Lower lobe of right lung (tissue), 2 donors: ENCODE measurements at regions not wholly inside any gene's neighbourhood (a gene's known extent, or its start where the extent isn't known, plus 50 kb on each side); places are given as distances from the start of the nearest gene placed in this dataset.
"Not testable (repeated sequence)": the region's sequence is repeated elsewhere in the genome, so short reads cannot be mapped to it uniquely, and the experiment has no call there.

Experiments
- ATAC-seq, 2 donors: fragments of 200-7000 bp; cut with Tn5 transposase; one replicate each; pipeline ENCODE4 v1.9.1; 2020 to 2022; ENCODE audit warnings: mild to moderate bottlenecking in 2 of 2, moderate library complexity in 2 of 2
- DNase-seq: peaks from one replicate; pipeline ENCODE4 v3.0.0-alpha.2; 2020
- H3K27ac ChIP-seq: fragments of 200-600 bp; one replicate; pipeline ENCODE4 v1.8.0; 2022
- H3K27me3 ChIP-seq: fragments of 200-600 bp; one replicate; pipeline ENCODE4 v1.8.0; 2022; ENCODE audit warnings: low read depth
- H3K36me3 ChIP-seq: fragments of 200-600 bp; one replicate; pipeline ENCODE4 v1.8.0; 2022; ENCODE audit warnings: mild to moderate bottlenecking
- H3K4me1 ChIP-seq: fragments of 200-600 bp; one replicate; pipeline ENCODE4 v1.8.0; 2022
- H3K4me3 ChIP-seq: fragments of 200-600 bp; one replicate; pipeline ENCODE4 v1.8.0; 2022; ENCODE audit warnings: mild to moderate bottlenecking
- H3K9me3 ChIP-seq: fragments of 200-600 bp; one replicate; pipeline ENCODE4 v1.8.0; 2022
- CTCF ChIP-seq: fragments of 200-600 bp; IDR thresholded peaks from one replicate; pipeline ENCODE4 v1.8.0; 2022; ENCODE audit warnings: antibody characterized with exemption, mild to moderate bottlenecking
- intact Hi-C: fragments of 100-400 bp; cut with DNase I; formaldehyde crosslinking; loops from one replicate; pipeline ENCODE4 v1.11.0; 2022
- donor health status: DM: no; HTN: yes; CAD: no; lungs with severe emphysema.

GRCh38 chrX:23458957-23459356, 124.3 kb downstream of the PTCHD1 start:
- H3K4me1 ChIP-seq, intact Hi-C loops, H3K36me3 ChIP-seq, ATAC-seq, H3K9me3 ChIP-seq, H3K27me3 ChIP-seq, H3K4me3 ChIP-seq, DNase-seq, H3K27ac ChIP-seq: not testable (repeated sequence)

- Histone ChIP-seq H3K36me3 (no peaks in the 10 kb centered on the region), H3K9me3 (no peaks in the 10 kb centered on the region), H3K27me3 (no peaks in the 10 kb centered on the region), H3K4me3 (no peak overlapping the region), H3K4me1 (no peaks in the 10 kb centered on the region), H3K27ac (no peak overlapping the region)
- DNase-seq (no peak), ATAC-seq (no peak)
- intact Hi-C loops: no loop called here
- no peak for TF ChIP-seq CTCF
These were observed 130.6 kb downstream of the PTCHD1 start for GRCh38 chrX:23465105-23465791.

- ATAC-seq (no peak), DNase-seq (no peak)
- H3K36me3 ChIP-seq: no peaks in the 10 kb centered on the region
- intact Hi-C loops: no loop called here
- H3K27ac ChIP-seq: no peak overlapping the region
- H3K27me3 ChIP-seq: no peaks in the 10 kb centered on the region
- no peaks in the 10 kb centered on the region for H3K9me3 ChIP-seq
- no peaks in the 10 kb centered on the region for H3K4me1 ChIP-seq
- H3K4me3 ChIP-seq: no peak overlapping the region
- no peak for TF ChIP-seq CTCF
These were observed 131.3 kb downstream of the PTCHD1 start for GRCh38 chrX:23465985-23466384.

GRCh38 chrX:23478056-23478455, 143.4 kb downstream of the PTCHD1 start:
- ATAC-seq: no peak
- H3K27ac ChIP-seq: no peak overlapping the region

GRCh38 chrX:23478561-23478960, 143.9 kb downstream of the PTCHD1 start:
- Histone ChIP-seq H3K4me3 (no peak overlapping the region), H3K4me1 (no peaks in the 10 kb centered on the region), H3K9me3 (no peaks in the 10 kb centered on the region), H3K27me3 (no peaks in the 10 kb centered on the region), H3K36me3 (no peaks in the 10 kb centered on the region), H3K27ac (no peak overlapping the region)
- no peak for DNase-seq
- no peak for TF ChIP-seq CTCF
- intact Hi-C loops: no loop called here
- ATAC-seq: no peak

More at GRCh38 chrX:23478056-23478455, 143.4 kb downstream of the PTCHD1 start:
- intact Hi-C loops: no loop called here
- DNase-seq: no peak
- no peak overlapping the region for H3K4me3 ChIP-seq
- H3K36me3 ChIP-seq: no peaks in the 10 kb centered on the region
- H3K27me3 ChIP-seq: no peaks in the 10 kb centered on the region
- no peaks in the 10 kb centered on the region for H3K9me3 ChIP-seq
- TF ChIP-seq CTCF: no peak
- no peaks in the 10 kb centered on the region for H3K4me1 ChIP-seq

- Histone ChIP-seq H3K36me3 (no peaks in the 10 kb centered on the region), H3K27me3 (no peaks in the 10 kb centered on the region), H3K9me3 (no peaks in the 10 kb centered on the region), H3K4me3 (no peak overlapping the region), H3K4me1 (no peaks in the 10 kb centered on the region), H3K27ac (no peak overlapping the region)
- intact Hi-C loops: no loop called here
- DNase-seq: no peak
- no peak for TF ChIP-seq CTCF
- no peak for ATAC-seq
These were observed 147.9 kb downstream of the PTCHD1 start for GRCh38 chrX:23482561-23482960.
